GM12878 (cell line): ENCODE measurements at regions not wholly inside any gene's neighbourhood (a gene's known extent, or its start where the extent isn't known, plus 50 kb on each side); places are given as distances from the start of the nearest gene placed in this dataset.

Source experiments
- ATAC-seq: fragments of 200-7000 bp; cut with Tn5 transposase; 3 replicates; pipeline ENCODE4 v1.9.1; 2020; ENCODE audit warnings: mild to moderate bottlenecking, moderate library complexity
- BruUV-seq: library from RNA; stranded (reverse); fragments of 400-500 nt; replicated peaks from 2 replicates; lab custom pipeline; 2021; lab: Mats Ljungman, UMichigan
- CTCF ChIA-PET: fragments of 300-600 bp; sonication (Branson Sonifier 250); formaldehyde crosslinking; extraction: SDS; loops from one replicate; lab custom pipeline; 2021; ENCODE audit warnings: inconsistent platforms; lab: Yijun Ruan, JAX
- POLR2A ChIA-PET: fragments of 350-600 bp; formaldehyde crosslinking; extraction: SDS; loops from one replicate; lab custom pipeline; 2021; ENCODE audit warnings: inconsistent platforms; lab: Charles Lee
- RAD21 ChIA-PET: fragments of 300-600 bp; sonication (Branson Sonifier 250); formaldehyde crosslinking; loops from one replicate; lab custom pipeline; 2023; ENCODE audit warnings: antibody characterized with exemption; ENCODE audit not compliant: unreplicated experiment; lab: Charles Lee
- SMC1A ChIA-PET: fragments of 300-600 bp; sonication (Branson Sonifier 250); formaldehyde crosslinking; loops from one replicate; lab custom pipeline; 2023; ENCODE audit not compliant: unreplicated experiment, uncharacterized antibody; lab: Charles Lee
- DNase-seq: peaks from one replicate; pipeline ENCODE4 v3.0.0-alpha.2; 2011; ENCODE audit warnings: low read depth, low spot score
- FAIRE-seq: peaks from 3 replicates; lab custom pipeline; 2011; peaks lifted over from hg19 to GRCh38; lab: Jason Lieb, UNC
- H2AFZ ChIP-seq: 2 replicates; pipeline ENCODE4 v1.6.0; 2011; ENCODE audit warnings: low read depth, low read length, control low read depth; ENCODE audit not compliant: control insufficient read depth
- H3K27ac ChIP-seq: 2 replicates; pipeline ENCODE4 v1.5.1; 2011; ENCODE audit warnings: control low read depth; ENCODE audit not compliant: control insufficient read depth, insufficient read depth
- H3K27me3 ChIP-seq, 2 experiments: replicated peaks in 1 of 2; 2 replicates each; pipeline versions ENCODE4 v1.6.0 to v1.6.1; 2011; ENCODE audit warnings: low read length in 1 of 2; ENCODE audit not compliant: control insufficient read depth in 2 of 2, insufficient read depth in 2 of 2
- H3K36me3 ChIP-seq, 2 experiments: 2 replicates each; pipeline ENCODE4 v1.5.1; 2011; ENCODE audit warnings: low read length in 1 of 2; ENCODE audit not compliant: control insufficient read depth in 2 of 2, insufficient read depth in 2 of 2
- H3K4me1 ChIP-seq: 2 replicates; pipeline ENCODE4 v1.6.1; 2011; ENCODE audit warnings: mild to moderate bottlenecking, low read length, moderate library complexity, mixed read lengths; ENCODE audit not compliant: control insufficient read depth, insufficient read depth
- H3K4me2 ChIP-seq: 2 replicates; pipeline ENCODE4 v1.6.0; 2011; ENCODE audit warnings: control low read depth; ENCODE audit not compliant: control insufficient read depth, insufficient read depth
- H3K4me3 ChIP-seq: fragments of 200-600 bp; sonication (generic); 2 replicates; pipeline ENCODE4 v1.5.1; 2016
- H3K79me2 ChIP-seq: 2 replicates; pipeline ENCODE4 v1.6.0; 2011; ENCODE audit warnings: low read length; ENCODE audit not compliant: control insufficient read depth, insufficient read depth
- H3K9ac ChIP-seq: 2 replicates; pipeline ENCODE4 v1.8.0; 2011; ENCODE audit warnings: low read length, control low read depth, mixed read lengths; ENCODE audit not compliant: control insufficient read depth, insufficient read depth
- H3K9me3 ChIP-seq: replicated peaks from 3 replicates; pipeline ENCODE4 v1.5.1; 2011; ENCODE audit warnings: mild to moderate bottlenecking, low read length; ENCODE audit not compliant: control insufficient read depth, insufficient read depth
- H4K20me1 ChIP-seq: 2 replicates; pipeline ENCODE4 v1.6.0; 2011; ENCODE audit not compliant: control insufficient read depth, insufficient read depth
- ETV6 ChIP-seq, 2 experiments: fragments of 450-650 bp in 1 of 2; IDR thresholded peaks in 1 of 2; conservative IDR thresholded peaks in 1 of 2; 2 replicates each; pipeline ENCODE4 v1.6.1; 2014; ENCODE audit warnings: antibody characterized with exemption in 1 of 2, borderline replicate concordance in 1 of 2, low read depth in 1 of 2, mild to moderate bottlenecking in 1 of 2, moderate library complexity in 1 of 2
- NFXL1 ChIP-seq: fragments of 450-650 bp; IDR thresholded peaks from 2 replicates; pipeline ENCODE4 v1.6.1; 2017; ENCODE audit warnings: antibody characterized with exemption, mild to moderate bottlenecking, borderline replicate concordance
- PAX8 ChIP-seq: fragments of 450-650 bp; IDR thresholded peaks from 2 replicates; pipeline ENCODE4 v1.6.1; 2017; ENCODE audit warnings: mild to moderate bottlenecking, moderate library complexity
- POLR2AphosphoS5 ChIP-seq: IDR thresholded peaks from 2 replicates; pipeline ENCODE4 v1.6.1; 2011; ENCODE audit warnings: mild to moderate bottlenecking, low read length, inconsistent platforms
- WGBS: methylation state at CpG from one replicate; pipeline ENCODE4 v1.1.6; 2016; ENCODE audit warnings: low lambda C conversion rate; ENCODE audit not compliant: insufficient replicate concordance, insufficient coverage; ENCODE audit errors: missing lambda C conversion rate; 5-methylcytosine and 5-hydroxymethylcytosine counted together
- in situ Hi-C: fragments of 300-500 bp; cut with MboI; formaldehyde crosslinking; loops from 9 replicates; pipeline ENCODE4 v1.14.3; 2018; ENCODE audit warnings: mixed read lengths
- intact Hi-C: fragments of 100-400 bp; cut with micrococcal nuclease; formaldehyde crosslinking; loops from one replicate; pipeline ENCODE4 v1.14.2; 2022; ENCODE audit not compliant: unreplicated experiment
- TF ChIP-seq, protein P1 (sequence below): fragments of 450-650 bp; conservative IDR thresholded peaks from 2 replicates; pipeline ENCODE4 v1.6.1; 2017; ENCODE audit warnings: mild to moderate bottlenecking, moderate library complexity

DNA sequence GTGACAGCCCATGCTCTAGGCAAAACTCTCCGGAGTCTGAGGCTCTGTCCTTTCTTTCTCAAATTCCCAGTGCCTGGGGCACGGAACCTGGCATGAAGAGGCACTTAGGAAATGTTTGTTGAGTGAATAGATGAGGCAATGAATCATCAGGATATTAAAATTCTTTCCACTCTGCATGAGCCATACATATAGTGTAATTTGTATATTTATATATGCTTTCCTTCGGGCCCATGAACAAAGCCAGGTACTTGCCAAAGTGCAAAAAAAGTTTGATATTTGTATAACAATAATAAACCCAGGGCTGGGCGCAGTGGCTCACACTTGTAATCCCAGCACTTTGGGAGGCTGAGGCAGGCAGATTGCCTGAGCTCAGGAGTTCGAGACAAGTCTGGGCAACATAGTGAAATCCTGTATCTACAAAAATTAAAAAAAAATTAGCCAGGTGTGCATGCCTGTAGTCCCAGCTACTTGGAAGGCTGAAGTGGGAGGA is 212.3 kb upstream of the ZNF217 start:
- ChIA-PET SMC1A (interaction anchor here (1.1 to 1.5 kb wide), 3 partner anchors 10 to 24 kb away, joined by 3 to 7 read pairs (median 5); no protein-coding TSS in a partner anchor), CTCF (no interaction called here), POLR2A (interaction anchor here (0.9 kb wide), 1 partner anchor 54 kb away, joined by 3 read pairs; no protein-coding TSS in a partner anchor), RAD21 (no interaction called here)
- in situ Hi-C loops, result no loop called here
- no peak overlapping the region for H3K4me2 ChIP-seq
- FAIRE-seq (no peak), ATAC-seq (no peak), DNase-seq (no peak)
- H3K9me3 ChIP-seq, result no peaks in the 10 kb centered on the region
- no peak overlapping the region for H3K4me3 ChIP-seq
- no peaks in the 10 kb centered on the region for H3K4me1 ChIP-seq
- H3K9ac ChIP-seq, result no peak overlapping the region
- H2AFZ ChIP-seq, result no peak overlapping the region
- no TSS peak for BruUV-seq
- H3K27ac ChIP-seq, result no peak overlapping the region
- no peaks in the 10 kb centered on the region for H3K79me2 ChIP-seq
- H3K27me3 ChIP-seq, result no peaks in the 10 kb centered on the region
- TF ChIP-seq PAX8 (no peak), NFXL1 (peak; percentile 74; the same call in 1 of the 2 replicates), POLR2AphosphoS5 (no peak), ETV6 (conservative IDR thresholded peaks at IDR 0.05 in 1 of 2, IDR thresholded peaks at IDR 0.05 in 1 of 2; ENCODE audit: borderline replicate concordance in 1 of 2, low read depth in 1 of 2) (peak in 1 of 2 experiments; percentile 100; a peak in 2 of 4 replicates)
- TF ChIP-seq, protein P1, sequence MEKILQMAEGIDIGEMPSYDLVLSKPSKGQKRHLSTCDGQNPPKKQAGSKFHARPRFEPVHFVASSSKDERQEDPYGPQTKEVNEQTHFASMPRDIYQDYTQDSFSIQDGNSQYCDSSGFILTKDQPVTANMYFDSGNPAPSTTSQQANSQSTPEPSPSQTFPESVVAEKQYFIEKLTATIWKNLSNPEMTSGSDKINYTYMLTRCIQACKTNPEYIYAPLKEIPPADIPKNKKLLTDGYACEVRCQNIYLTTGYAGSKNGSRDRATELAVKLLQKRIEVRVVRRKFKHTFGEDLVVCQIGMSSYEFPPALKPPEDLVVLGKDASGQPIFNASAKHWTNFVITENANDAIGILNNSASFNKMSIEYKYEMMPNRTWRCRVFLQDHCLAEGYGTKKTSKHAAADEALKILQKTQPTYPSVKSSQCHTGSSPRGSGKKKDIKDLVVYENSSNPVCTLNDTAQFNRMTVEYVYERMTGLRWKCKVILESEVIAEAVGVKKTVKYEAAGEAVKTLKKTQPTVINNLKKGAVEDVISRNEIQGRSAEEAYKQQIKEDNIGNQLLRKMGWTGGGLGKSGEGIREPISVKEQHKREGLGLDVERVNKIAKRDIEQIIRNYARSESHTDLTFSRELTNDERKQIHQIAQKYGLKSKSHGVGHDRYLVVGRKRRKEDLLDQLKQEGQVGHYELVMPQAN, result no peak
- TF ChIP-seq, all 136 proteins: peak for 2
- H3K36me3 ChIP-seq, result no peaks in the 10 kb centered on the region
- no peaks in the 10 kb centered on the region for H4K20me1 ChIP-seq
- intact Hi-C loops, result no loop called here
- WGBS, result 56% methylated on average over 5 of the region's 5 CpGs
